ENCODE measurements at regions not wholly inside any gene's neighbourhood (a gene's known extent, or its start where the extent isn't known, plus 50 kb on each side); places are given as distances from the start of the nearest gene placed in this dataset.

DNA sequence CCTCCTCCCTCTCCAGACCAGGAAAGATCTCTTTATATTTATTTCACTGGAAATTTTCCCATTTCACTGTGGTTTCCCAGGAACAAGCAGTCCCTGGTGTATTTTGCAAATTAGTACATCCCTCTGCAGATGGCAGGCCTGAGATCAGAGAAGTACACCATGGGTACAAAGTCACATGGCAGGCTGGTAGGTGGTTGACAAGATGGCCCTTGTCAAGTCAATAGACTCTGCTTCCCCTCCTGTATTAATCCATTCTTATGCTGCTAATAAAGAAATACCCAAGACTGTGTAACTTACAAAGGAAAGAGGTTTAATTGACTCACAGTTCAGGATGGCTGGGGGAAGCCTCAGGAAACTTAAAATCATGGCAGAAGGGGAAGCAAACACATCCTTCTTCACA lies 51.6 kb upstream of the KSR1 start:
- TF ChIP-seq, protein P1, sequence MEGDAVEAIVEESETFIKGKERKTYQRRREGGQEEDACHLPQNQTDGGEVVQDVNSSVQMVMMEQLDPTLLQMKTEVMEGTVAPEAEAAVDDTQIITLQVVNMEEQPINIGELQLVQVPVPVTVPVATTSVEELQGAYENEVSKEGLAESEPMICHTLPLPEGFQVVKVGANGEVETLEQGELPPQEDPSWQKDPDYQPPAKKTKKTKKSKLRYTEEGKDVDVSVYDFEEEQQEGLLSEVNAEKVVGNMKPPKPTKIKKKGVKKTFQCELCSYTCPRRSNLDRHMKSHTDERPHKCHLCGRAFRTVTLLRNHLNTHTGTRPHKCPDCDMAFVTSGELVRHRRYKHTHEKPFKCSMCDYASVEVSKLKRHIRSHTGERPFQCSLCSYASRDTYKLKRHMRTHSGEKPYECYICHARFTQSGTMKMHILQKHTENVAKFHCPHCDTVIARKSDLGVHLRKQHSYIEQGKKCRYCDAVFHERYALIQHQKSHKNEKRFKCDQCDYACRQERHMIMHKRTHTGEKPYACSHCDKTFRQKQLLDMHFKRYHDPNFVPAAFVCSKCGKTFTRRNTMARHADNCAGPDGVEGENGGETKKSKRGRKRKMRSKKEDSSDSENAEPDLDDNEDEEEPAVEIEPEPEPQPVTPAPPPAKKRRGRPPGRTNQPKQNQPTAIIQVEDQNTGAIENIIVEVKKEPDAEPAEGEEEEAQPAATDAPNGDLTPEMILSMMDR (IDR thresholded peaks at IDR 0.05), result no peak
- no peak for TF ChIP-seq POLR2A (IDR thresholded peaks at IDR 0.05)

Measured in right lobe of liver (tissue), 4 donors.